HL-60 (cell line): ENCODE measurements at regions not wholly inside any gene's neighbourhood (a gene's known extent, or its start where the extent isn't known, plus 50 kb on each side); places are given as distances from the start of the nearest gene placed in this dataset.
"Not testable (repeated sequence)": the region's sequence is repeated elsewhere in the genome, so short reads cannot be mapped to it uniquely, and the experiment has no call there.

Source experiments
- DNase-seq, 2 experiments: peaks; one replicate each; pipeline ENCODE4 v3.0.0-alpha.2; 2010 to 2020; ENCODE audit warnings: low read depth in 1 of 2, low spot score in 1 of 2
- H3K27ac ChIP-seq: fragments of 250-450 bp; sonication (Bioruptor Pico); replicated peaks from 2 replicates; pipeline ENCODE4 v1.5.1; 2020; ENCODE audit warnings: mild to moderate bottlenecking, moderate library complexity
- H3K27me3 ChIP-seq: fragments of 250-450 bp; sonication (Bioruptor Pico); 2 replicates; pipeline ENCODE4 v1.5.1; 2021; ENCODE audit warnings: mild to moderate bottlenecking, moderate library complexity; ENCODE audit not compliant: insufficient read depth, poor library complexity, severe bottlenecking
- H3K4me3 ChIP-seq: replicated peaks from 2 replicates; pipeline ENCODE4 v1.5.1; 2011; ENCODE audit warnings: mild to moderate bottlenecking, control low read depth, low read length; ENCODE audit not compliant: insufficient read depth
- GABPA ChIP-seq: IDR thresholded peaks from 2 replicates; pipeline ENCODE4 v1.6.1; 2012; ENCODE audit warnings: low read depth
- POLR2AphosphoS5 ChIP-seq: IDR thresholded peaks from 2 replicates; pipeline ENCODE4 v1.6.1; 2012; ENCODE audit warnings: low read depth
- SPI1 ChIP-seq: IDR thresholded peaks from 2 replicates; pipeline ENCODE4 v1.6.1; 2012; ENCODE audit warnings: low read depth, mild to moderate bottlenecking, borderline replicate concordance
- TF ChIP-seq, protein P1 (sequence below): IDR thresholded peaks from 2 replicates; pipeline ENCODE4 v1.6.1; 2012; ENCODE audit warnings: low read depth; ENCODE audit not compliant: insufficient replicate concordance
- TF ChIP-seq, protein P2 (sequence below): IDR thresholded peaks from one replicate; pipeline ENCODE4 v1.5.1; 2011; ENCODE audit warnings: low read length, control low read depth, inconsistent platforms; ENCODE audit not compliant: insufficient read depth

DNA sequence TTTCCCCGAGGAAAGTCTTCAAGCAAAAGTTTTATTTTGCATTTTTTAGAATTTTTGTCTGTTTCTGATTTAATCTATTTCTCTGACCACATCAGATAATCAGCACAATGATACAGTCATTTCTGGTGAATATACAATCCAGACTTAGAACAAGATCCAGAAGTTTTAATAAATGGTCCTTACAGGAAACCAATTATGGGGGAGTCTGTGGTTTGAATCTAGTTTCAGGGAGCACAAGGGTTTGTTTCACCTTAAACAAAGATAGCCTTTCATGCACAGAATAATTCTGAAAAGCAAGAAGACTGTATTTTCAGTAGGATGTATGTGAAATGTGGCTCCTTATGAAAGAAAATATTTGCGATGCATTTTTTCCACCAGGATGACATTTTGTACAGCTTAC is 158.5 kb upstream of the ARSJ start:
- no peak overlapping the region for H3K4me3 ChIP-seq
- no peak overlapping the region for H3K27ac ChIP-seq
- no peak for DNase-seq
- TF ChIP-seq, protein P1, sequence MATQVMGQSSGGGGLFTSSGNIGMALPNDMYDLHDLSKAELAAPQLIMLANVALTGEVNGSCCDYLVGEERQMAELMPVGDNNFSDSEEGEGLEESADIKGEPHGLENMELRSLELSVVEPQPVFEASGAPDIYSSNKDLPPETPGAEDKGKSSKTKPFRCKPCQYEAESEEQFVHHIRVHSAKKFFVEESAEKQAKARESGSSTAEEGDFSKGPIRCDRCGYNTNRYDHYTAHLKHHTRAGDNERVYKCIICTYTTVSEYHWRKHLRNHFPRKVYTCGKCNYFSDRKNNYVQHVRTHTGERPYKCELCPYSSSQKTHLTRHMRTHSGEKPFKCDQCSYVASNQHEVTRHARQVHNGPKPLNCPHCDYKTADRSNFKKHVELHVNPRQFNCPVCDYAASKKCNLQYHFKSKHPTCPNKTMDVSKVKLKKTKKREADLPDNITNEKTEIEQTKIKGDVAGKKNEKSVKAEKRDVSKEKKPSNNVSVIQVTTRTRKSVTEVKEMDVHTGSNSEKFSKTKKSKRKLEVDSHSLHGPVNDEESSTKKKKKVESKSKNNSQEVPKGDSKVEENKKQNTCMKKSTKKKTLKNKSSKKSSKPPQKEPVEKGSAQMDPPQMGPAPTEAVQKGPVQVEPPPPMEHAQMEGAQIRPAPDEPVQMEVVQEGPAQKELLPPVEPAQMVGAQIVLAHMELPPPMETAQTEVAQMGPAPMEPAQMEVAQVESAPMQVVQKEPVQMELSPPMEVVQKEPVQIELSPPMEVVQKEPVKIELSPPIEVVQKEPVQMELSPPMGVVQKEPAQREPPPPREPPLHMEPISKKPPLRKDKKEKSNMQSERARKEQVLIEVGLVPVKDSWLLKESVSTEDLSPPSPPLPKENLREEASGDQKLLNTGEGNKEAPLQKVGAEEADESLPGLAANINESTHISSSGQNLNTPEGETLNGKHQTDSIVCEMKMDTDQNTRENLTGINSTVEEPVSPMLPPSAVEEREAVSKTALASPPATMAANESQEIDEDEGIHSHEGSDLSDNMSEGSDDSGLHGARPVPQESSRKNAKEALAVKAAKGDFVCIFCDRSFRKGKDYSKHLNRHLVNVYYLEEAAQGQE: no peak
- TF ChIP-seq GABPA: no peak
- TF ChIP-seq SPI1: no peak
- TF ChIP-seq, protein P2, sequence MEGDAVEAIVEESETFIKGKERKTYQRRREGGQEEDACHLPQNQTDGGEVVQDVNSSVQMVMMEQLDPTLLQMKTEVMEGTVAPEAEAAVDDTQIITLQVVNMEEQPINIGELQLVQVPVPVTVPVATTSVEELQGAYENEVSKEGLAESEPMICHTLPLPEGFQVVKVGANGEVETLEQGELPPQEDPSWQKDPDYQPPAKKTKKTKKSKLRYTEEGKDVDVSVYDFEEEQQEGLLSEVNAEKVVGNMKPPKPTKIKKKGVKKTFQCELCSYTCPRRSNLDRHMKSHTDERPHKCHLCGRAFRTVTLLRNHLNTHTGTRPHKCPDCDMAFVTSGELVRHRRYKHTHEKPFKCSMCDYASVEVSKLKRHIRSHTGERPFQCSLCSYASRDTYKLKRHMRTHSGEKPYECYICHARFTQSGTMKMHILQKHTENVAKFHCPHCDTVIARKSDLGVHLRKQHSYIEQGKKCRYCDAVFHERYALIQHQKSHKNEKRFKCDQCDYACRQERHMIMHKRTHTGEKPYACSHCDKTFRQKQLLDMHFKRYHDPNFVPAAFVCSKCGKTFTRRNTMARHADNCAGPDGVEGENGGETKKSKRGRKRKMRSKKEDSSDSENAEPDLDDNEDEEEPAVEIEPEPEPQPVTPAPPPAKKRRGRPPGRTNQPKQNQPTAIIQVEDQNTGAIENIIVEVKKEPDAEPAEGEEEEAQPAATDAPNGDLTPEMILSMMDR: no peak
- no peak for TF ChIP-seq POLR2AphosphoS5
- no peaks in the 10 kb centered on the region for H3K27me3 ChIP-seq

DNA sequence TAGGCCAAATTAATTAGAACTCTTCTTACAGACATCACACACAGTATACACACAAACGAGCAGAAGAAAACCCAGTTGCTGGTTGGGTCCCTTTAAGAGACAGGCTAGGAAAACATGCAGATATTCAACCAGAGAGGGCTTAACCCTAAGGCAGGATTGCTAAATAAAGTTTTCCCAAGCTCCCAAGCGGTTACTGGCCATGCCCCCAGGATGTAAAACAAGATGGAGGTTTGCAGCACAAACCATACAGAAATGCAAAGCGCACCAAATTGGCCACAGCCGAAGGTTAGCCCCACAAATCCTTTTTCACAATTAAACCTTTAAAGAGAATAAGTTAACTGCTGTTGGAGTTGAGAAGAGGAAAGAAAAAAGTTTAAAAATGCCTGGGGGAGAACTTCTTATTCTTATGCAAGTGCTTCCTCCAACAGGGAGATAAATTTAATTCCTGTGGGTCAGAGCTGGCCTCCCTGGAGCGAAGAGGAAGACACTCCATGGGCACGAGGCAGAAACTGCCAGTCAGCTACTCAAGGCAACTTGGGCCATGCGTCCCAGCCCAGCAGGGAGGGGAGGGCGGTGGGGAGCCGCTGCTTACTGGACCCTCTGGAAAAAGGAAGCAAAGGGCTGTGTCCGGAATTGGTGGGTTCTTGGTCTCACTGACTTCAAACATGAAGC is 167.6 kb upstream of the ARSJ start:
- no peak overlapping the region for H3K4me3 ChIP-seq
- TF ChIP-seq, protein P2: no peak
- TF ChIP-seq POLR2AphosphoS5: no peak
- TF ChIP-seq, protein P1: no peak
- TF ChIP-seq SPI1: no peak
- TF ChIP-seq GABPA: no peak
- H3K27ac ChIP-seq: no peak overlapping the region
- no peak for DNase-seq
- H3K27me3 ChIP-seq: no peaks in the 10 kb centered on the region

DNA sequence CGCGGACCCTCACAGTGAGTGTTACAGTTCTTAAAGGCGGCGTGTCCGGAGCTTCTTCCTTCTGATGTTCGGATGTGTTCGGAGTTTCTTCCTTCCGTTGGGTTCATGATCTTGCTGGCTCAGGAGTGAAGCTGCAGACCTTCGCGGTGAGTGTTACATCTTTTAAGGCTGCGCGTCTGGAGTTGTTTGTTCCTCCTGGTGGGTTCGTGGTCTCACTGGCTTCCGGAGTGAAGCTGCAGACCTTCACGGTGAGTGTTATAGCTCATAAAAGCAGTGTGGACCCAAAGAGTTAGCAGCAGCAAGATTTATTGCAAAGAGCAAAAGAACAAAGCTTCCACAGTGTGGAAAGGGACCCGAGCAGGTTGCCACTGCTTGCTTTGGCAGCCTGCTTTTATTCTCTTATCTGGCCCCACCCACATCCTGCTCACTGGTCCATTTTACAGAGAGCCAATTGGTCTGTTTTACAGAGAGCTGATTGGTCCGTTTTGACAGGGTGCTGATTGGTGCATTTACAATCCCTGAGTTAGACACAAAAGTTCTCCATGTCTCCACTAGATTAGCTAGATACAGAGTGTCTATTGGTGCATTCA is 168.3 kb upstream of the ARSJ start:
- not testable (repeated sequence) for H3K27ac ChIP-seq, H3K4me3 ChIP-seq, DNase-seq, H3K27me3 ChIP-seq

DNA sequence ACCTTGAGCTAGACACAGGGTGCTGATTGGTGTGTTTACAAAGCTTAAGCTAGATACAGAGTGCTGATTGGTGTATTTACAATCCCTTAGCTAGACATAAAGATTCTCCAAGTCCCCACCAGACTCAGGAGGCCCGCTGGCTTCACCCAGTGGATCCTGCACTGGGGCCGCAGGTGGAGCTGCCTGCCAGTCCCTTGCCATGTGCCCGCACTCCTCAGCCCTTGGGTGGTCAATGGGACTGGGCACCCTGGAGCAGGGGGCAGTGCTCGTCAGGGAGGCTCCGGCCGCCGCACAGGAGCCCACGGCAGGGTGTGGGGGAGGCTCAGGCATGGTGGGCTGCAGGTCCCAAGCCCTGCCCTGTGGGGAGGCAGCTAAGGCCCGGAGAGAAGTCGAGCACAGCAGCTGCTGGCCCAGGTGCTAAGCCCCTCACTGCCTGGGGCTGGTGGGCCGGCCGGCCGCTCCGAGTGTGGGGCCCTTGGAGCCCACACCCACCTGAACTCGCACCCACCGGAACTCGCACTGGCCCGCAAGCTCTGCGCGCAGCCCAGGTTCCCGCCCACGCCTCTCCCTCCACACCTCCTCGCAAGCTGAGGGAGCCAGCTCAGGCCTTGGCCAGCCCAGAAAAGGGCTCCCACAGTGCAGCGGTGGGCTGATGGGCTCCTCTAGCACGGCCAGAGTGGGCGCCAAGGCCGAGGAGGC is 169.1 kb upstream of the ARSJ start:
- not testable (repeated sequence) for H3K27ac ChIP-seq, H3K4me3 ChIP-seq, H3K27me3 ChIP-seq, DNase-seq
